Prostate gland (tissue), 2 donors: ENCODE measurements at regions not wholly inside any gene's neighbourhood (a gene's known extent, or its start where the extent isn't known, plus 50 kb on each side); places are given as distances from the start of the nearest gene placed in this dataset.
"Not testable (repeated sequence)": the region's sequence is repeated elsewhere in the genome, so short reads cannot be mapped to it uniquely, and the experiment has no call there.

Source experiments
- DNase-seq: peaks from one replicate; pipeline ENCODE4 v3.0.0-alpha.2; 2019; ENCODE audit warnings: low spot score
- H3K27ac ChIP-seq, 2 donors: fragments of 200-600 bp; sonication (generic); 2 replicates each; pipeline ENCODE4 v1.5.1; 2017 to 2019
- H3K27me3 ChIP-seq: fragments of 200-600 bp; sonication (generic); replicated peaks from 2 replicates; pipeline ENCODE4 v1.5.1; 2019; ENCODE audit not compliant: insufficient read depth
- H3K36me3 ChIP-seq, 2 donors: fragments of 200-600 bp; sonication (generic); 1 replicate in 1 of 2; 2 replicates in 1 of 2; pipeline versions ENCODE4 v1.5.1 to v1.8.1; 2017 to 2019
- H3K4me1 ChIP-seq: fragments of 200-600 bp; sonication (generic); replicated peaks from 2 replicates; pipeline ENCODE4 v1.5.1; 2019
- H3K4me3 ChIP-seq, 2 donors: fragments of 200-600 bp; sonication (generic); 2 replicates each; pipeline ENCODE4 v1.5.1; 2017 to 2019
- H3K9me3 ChIP-seq: fragments of 200-600 bp; sonication (generic); 2 replicates; pipeline ENCODE4 v1.5.1; 2017
- POLR2A ChIP-seq: fragments of 450-650 bp; IDR thresholded peaks from one replicate; pipeline ENCODE4 v1.6.1; 2016; ENCODE audit warnings: antibody characterized with exemption, mild to moderate bottlenecking
- POLR2AphosphoS5 ChIP-seq: sonication (generic); formaldehyde crosslinking; IDR thresholded peaks from one replicate; pipeline ENCODE4 v1.6.1; 2017; ENCODE audit warnings: antibody characterized with exemption
- WGBS: methylation state at CpG from one replicate; pipeline ENCODE4 v1.1.5; 2018; 5-methylcytosine and 5-hydroxymethylcytosine counted together
- intact Hi-C: fragments of 100-400 bp; cut with DNase I; formaldehyde crosslinking; loops from one replicate; pipeline ENCODE4 v1.14.2; 2022
- TF ChIP-seq, protein P1 (sequence below), 4 experiments: fragments of 200-600 bp in 2 of 4; fragments of 450-650 bp in 2 of 4; sonication (generic) in 2 of 4; IDR thresholded peaks; 1 replicate in 3 of 4; 2 replicates in 1 of 4; pipeline ENCODE4 v1.5.1; 2016 to 2019; ENCODE audit warnings: antibody characterized with exemption in 4 of 4, mild to moderate bottlenecking in 2 of 4, moderate library complexity in 2 of 4

- peak; percentile 79 for DNase-seq
- TF ChIP-seq, protein P1, sequence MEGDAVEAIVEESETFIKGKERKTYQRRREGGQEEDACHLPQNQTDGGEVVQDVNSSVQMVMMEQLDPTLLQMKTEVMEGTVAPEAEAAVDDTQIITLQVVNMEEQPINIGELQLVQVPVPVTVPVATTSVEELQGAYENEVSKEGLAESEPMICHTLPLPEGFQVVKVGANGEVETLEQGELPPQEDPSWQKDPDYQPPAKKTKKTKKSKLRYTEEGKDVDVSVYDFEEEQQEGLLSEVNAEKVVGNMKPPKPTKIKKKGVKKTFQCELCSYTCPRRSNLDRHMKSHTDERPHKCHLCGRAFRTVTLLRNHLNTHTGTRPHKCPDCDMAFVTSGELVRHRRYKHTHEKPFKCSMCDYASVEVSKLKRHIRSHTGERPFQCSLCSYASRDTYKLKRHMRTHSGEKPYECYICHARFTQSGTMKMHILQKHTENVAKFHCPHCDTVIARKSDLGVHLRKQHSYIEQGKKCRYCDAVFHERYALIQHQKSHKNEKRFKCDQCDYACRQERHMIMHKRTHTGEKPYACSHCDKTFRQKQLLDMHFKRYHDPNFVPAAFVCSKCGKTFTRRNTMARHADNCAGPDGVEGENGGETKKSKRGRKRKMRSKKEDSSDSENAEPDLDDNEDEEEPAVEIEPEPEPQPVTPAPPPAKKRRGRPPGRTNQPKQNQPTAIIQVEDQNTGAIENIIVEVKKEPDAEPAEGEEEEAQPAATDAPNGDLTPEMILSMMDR (IDR thresholded peaks at IDR 0.05), result no peak
- TF ChIP-seq POLR2AphosphoS5, result peak; percentile 61
- no peak for TF ChIP-seq POLR2A
- H3K27me3 ChIP-seq, result no peaks in the 10 kb centered on the region
- intact Hi-C loops, result loop anchor here (2.0 kb wide), 1 partner anchor 219 kb away; no protein-coding TSS in a partner anchor
- H3K4me1 ChIP-seq, result no peaks in the 10 kb centered on the region
- H3K27ac ChIP-seq, result no peak overlapping the region
- H3K36me3 ChIP-seq, result no peaks in the 10 kb centered on the region
- no peaks in the 10 kb centered on the region for H3K9me3 ChIP-seq
- H3K4me3 ChIP-seq, result no peak overlapping the region
- WGBS, result 30% methylated on average over 10 of the region's 10 CpGs
These were observed 65.6 kb upstream of the PRR23C start for GRCh38 chr3:139110072-139110830.

- H3K27me3 ChIP-seq, H3K27ac ChIP-seq, H3K36me3 ChIP-seq, H3K9me3 ChIP-seq, H3K4me3 ChIP-seq, H3K4me1 ChIP-seq, DNase-seq: not testable (repeated sequence)
- 59% methylated on average over 2 of the region's 2 CpGs for WGBS
- intact Hi-C loops, result loop anchor here (2.0 kb wide), 1 partner anchor 218 kb away; no protein-coding TSS in a partner anchor
These were observed 66.2 kb upstream of the PRR23C start for GRCh38 chr3:139110929-139111328.

- DNase-seq, result peak; percentile 39
- H3K27me3 ChIP-seq, result no peaks in the 10 kb centered on the region
- no peaks in the 10 kb centered on the region for H3K36me3 ChIP-seq
- no peaks in the 10 kb centered on the region for H3K9me3 ChIP-seq
- no peaks in the 10 kb centered on the region for H3K4me1 ChIP-seq
- no peak overlapping the region for H3K4me3 ChIP-seq
- intact Hi-C loops, result loop anchor here (2.0 kb wide), 1 partner anchor 217 kb away; no protein-coding TSS in a partner anchor
- WGBS, result 15% methylated on average over 10 of the region's 13 CpGs
- TF ChIP-seq POLR2A (no peak), POLR2AphosphoS5 (no peak)
- TF ChIP-seq, protein P1 (IDR thresholded peaks at IDR 0.05), result peak; percentile 49 to 78 (median 66)
- no peak overlapping the region for H3K27ac ChIP-seq
These were observed 66.9 kb upstream of the PRR23C start for GRCh38 chr3:139111392-139112229.

- Histone ChIP-seq H3K36me3 (no peaks in the 10 kb centered on the region), H3K27ac (no peak overlapping the region), H3K4me1 (no peaks in the 10 kb centered on the region), H3K4me3 (no peak overlapping the region), H3K9me3 (no peaks in the 10 kb centered on the region), H3K27me3 (no peaks in the 10 kb centered on the region)
- WGBS, result 0% methylated on average over 1 of the region's 1 CpG
- no peak for DNase-seq
- intact Hi-C loops, result no loop called here
- TF ChIP-seq, protein P1 (IDR thresholded peaks at IDR 0.05), result no peak
- TF ChIP-seq POLR2A (no peak), POLR2AphosphoS5 (no peak)
These were observed 67.5 kb upstream of the PRR23C start for GRCh38 chr3:139112230-139112558.

DNA sequence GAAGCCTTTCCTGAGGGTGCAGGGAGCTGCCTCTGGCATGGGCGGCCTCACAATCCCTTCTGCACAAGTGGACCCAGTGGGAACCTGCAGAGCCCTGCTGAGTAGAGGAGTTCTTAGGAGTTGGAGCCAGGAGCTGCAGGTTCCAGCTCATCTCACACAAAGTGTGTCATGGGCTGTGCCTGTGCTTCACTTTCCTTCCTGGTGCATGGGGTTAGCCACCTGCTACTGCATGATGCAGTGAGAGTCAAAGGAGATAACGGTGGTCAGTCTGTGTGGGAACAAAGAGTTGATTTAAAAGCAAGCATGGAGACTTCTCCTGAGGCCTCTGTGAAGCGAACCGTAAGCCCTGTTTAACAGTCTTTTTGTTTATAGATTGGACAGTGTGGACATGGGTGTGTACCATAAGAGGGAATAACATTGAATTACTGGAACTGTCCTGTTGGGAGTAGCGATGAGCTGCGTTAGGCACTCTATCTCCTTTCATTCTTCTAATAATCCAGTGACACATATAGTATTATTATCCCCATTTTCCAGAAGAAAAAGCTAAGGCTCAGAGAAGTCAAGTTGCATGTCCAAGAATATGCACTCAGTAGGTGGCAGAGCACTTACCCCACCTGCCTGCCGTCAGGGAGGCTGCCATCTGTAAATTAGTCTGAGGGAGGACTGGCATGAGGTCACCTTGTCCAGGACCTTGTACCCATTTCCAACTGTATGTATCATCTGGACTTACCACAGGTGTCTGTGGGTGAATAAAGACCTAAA lies 68.7 kb upstream of the PRR23C start:
- Histone ChIP-seq H3K36me3 (no peaks in the 10 kb centered on the region), H3K9me3 (no peaks in the 10 kb centered on the region), H3K4me1 (peaks cover 3% of the 10 kb centered on the region), H3K27ac (no peak overlapping the region), H3K4me3 (no peak overlapping the region), H3K27me3 (no peaks in the 10 kb centered on the region)
- no peak for DNase-seq
- intact Hi-C loops, result no loop called here
- TF ChIP-seq, protein P1 (IDR thresholded peaks at IDR 0.05), result no peak
- no peak for TF ChIP-seq POLR2AphosphoS5
- TF ChIP-seq POLR2A, result no peak
- WGBS, result 64% methylated on average over 7 of the region's 7 CpGs
